Retinal pigment epithelial cell (primary cell): ENCODE measurements at regions not wholly inside any gene's neighbourhood (a gene's known extent, or its start where the extent isn't known, plus 50 kb on each side); places are given as distances from the start of the nearest gene placed in this dataset.
A peak's percentile ranks its signal among the peaks of the same experiment; 100 is the strongest.

Experiments
- DNase-seq: peaks from one replicate; pipeline ENCODE4 v3.0.0-alpha.2; 2010; ENCODE audit warnings: low read depth
- H3K4me3 ChIP-seq: 2 replicates; pipeline ENCODE4 v1.5.1; 2011; ENCODE audit warnings: mild to moderate bottlenecking, low read length, control low read depth, moderate library complexity
- CTCF ChIP-seq: conservative IDR thresholded peaks from 2 replicates; pipeline ENCODE4 v1.5.1; 2011; ENCODE audit warnings: low read depth, low read length, control low read depth, inconsistent platforms

GRCh38 chr1:219498666-219499065, 114.2 kb downstream of the ZC3H11B start:
- DNase-seq: no peak
- TF ChIP-seq CTCF: no peak
- H3K4me3 ChIP-seq: no peak overlapping the region

- no peak overlapping the region for H3K4me3 ChIP-seq
- TF ChIP-seq CTCF: no peak
These were observed 117.0 kb downstream of the ZC3H11B start for GRCh38 chr1:219495737-219496408.

GRCh38 chr1:219492717-219493116, 120.2 kb downstream of the ZC3H11B start:
- DNase-seq: no peak
- H3K4me3 ChIP-seq: no peak overlapping the region
- TF ChIP-seq CTCF: no peak

More at GRCh38 chr1:219495737-219496408, 117.0 kb downstream of the ZC3H11B start:
- DNase-seq: no peak

- no peak for TF ChIP-seq CTCF
- H3K4me3 ChIP-seq: no peak overlapping the region
- DNase-seq: no peak
These were observed 122.3 kb downstream of the ZC3H11B start for GRCh38 chr1:219490566-219490965.

GRCh38 chr1:219489636-219490035, 123.3 kb downstream of the ZC3H11B start:
- no peak overlapping the region for H3K4me3 ChIP-seq
- peak; percentile 65 for DNase-seq
- TF ChIP-seq CTCF: no peak

GRCh38 chr1:219488275-219488674, 124.6 kb downstream of the ZC3H11B start:
- no peak overlapping the region for H3K4me3 ChIP-seq
- no peak for TF ChIP-seq CTCF
- no peak for DNase-seq

GRCh38 chr1:219483530-219483929, 129.4 kb downstream of the ZC3H11B start:
- DNase-seq: no peak
- TF ChIP-seq CTCF: no peak
- H3K4me3 ChIP-seq: no peak overlapping the region
